Heart left ventricle (tissue), 13 donors: ENCODE measurements at regions not wholly inside any gene's neighbourhood (a gene's known extent, or its start where the extent isn't known, plus 50 kb on each side); places are given as distances from the start of the nearest gene placed in this dataset.

Experiments used
- POLR2A ChIP-seq, 2 donors: fragments of 450-650 bp; IDR thresholded peaks; one replicate each; pipeline ENCODE4 v1.6.1; 2017; ENCODE audit warnings: antibody characterized with exemption in 2 of 2, mild to moderate bottlenecking in 2 of 2, moderate library complexity in 2 of 2
- TF ChIP-seq, protein P1 (sequence below), 12 donors: fragments of 200-600 bp; sonication (generic) in 4 of 12; IDR thresholded peaks; one replicate each; pipeline versions ENCODE4 v1.5.0 to v1.8.0; 2018 to 2022; ENCODE audit warnings: antibody characterized with exemption in 12 of 12, mild to moderate bottlenecking in 5 of 12
- donor health status: ischemic (EF 13 %, LVEDD 7.1; RV severe dilation, severe dysfunction).
- donor health status: DM: no; HTN: yes; CAD: no.
- donor health status: DM: no; HTN: no; CAD: no.
- donor health status: ischemic (EF 25% LVEDD 6.9; RV normal size, moderate dysfunction).
- donor health status: ischemic (EF 25% LVEDD 5.7; RV mildly dilated, moderate dysfunction).
- donor health status: ischemic (EF 35%, LVEDD 5.7; RV mildly dilated, moderate dysfunction).
- donor health status: nonischemic (EF 11% LVEDD 7.7; RV severe dilation, severe dysfunction).
- donor health status: DM: yes; HTN: yes; CAD: no.
- donor health status: PGD.
- donor health status: ischemic (EF 29% LVEDD 5.4; RV normal size, mild dysfunction).
- donor health status: nonischemic (EF 23%, LVEDD 6.1; RV moderate dilation, normal function).

DNA sequence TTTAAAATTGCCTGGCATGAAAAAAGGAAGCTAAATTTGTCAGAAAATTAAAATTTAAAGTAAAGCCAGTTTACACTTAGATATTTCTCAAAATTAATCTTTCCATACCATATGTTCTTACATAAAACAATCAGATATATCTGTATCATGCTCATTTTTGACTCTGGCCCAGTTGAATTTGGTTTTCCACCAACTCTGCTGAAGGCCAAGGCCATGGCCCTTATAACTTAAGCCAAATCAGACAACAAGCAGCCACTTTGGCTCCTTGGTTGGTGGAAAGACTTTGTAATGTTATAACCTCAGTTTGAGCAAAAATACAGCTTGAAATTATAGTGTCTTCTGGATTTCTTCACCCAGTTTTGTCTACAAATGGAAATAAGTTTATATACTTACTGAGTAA, 97.3 kb downstream of the CENPW start:
- TF ChIP-seq, protein P1, sequence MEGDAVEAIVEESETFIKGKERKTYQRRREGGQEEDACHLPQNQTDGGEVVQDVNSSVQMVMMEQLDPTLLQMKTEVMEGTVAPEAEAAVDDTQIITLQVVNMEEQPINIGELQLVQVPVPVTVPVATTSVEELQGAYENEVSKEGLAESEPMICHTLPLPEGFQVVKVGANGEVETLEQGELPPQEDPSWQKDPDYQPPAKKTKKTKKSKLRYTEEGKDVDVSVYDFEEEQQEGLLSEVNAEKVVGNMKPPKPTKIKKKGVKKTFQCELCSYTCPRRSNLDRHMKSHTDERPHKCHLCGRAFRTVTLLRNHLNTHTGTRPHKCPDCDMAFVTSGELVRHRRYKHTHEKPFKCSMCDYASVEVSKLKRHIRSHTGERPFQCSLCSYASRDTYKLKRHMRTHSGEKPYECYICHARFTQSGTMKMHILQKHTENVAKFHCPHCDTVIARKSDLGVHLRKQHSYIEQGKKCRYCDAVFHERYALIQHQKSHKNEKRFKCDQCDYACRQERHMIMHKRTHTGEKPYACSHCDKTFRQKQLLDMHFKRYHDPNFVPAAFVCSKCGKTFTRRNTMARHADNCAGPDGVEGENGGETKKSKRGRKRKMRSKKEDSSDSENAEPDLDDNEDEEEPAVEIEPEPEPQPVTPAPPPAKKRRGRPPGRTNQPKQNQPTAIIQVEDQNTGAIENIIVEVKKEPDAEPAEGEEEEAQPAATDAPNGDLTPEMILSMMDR (IDR thresholded peaks at IDR 0.05), result no peak
- TF ChIP-seq POLR2A (IDR thresholded peaks at IDR 0.05), result no peak
